Lung (tissue), 11 donors: ENCODE measurements at regions not wholly inside any gene's neighbourhood (a gene's known extent, or its start where the extent isn't known, plus 50 kb on each side); places are given as distances from the start of the nearest gene placed in this dataset.

ENCODE experiments used
- ATAC-seq: fragments of 200-7000 bp; cut with Tn5 transposase; one replicate; pipeline ENCODE4 v1.9.1; 2020; ENCODE audit warnings: moderate number of reproducible peaks; ENCODE audit not compliant: insufficient read depth, low FRiP score
- DNase-seq, 3 donors: peaks; one replicate each; pipeline ENCODE4 v3.0.0-alpha.2; 2013 to 2017
- H3K27ac ChIP-seq, 2 donors: one replicate each; pipeline ENCODE4 v1.5.1; 2013; ENCODE audit warnings: mild to moderate bottlenecking in 2 of 2, moderate library complexity in 2 of 2, control low read depth in 1 of 2, inconsistent platforms in 1 of 2, low read depth in 1 of 2, low read length in 1 of 2
- H3K27me3 ChIP-seq, 3 donors: one replicate each; pipeline ENCODE4 v1.5.1; 2013; ENCODE audit warnings: low read length in 2 of 3; ENCODE audit not compliant: control insufficient read depth in 3 of 3, insufficient read depth in 3 of 3
- H3K36me3 ChIP-seq, 4 donors: one replicate each; pipeline ENCODE4 v1.5.1; 2013; ENCODE audit warnings: low read length in 4 of 4, mild to moderate bottlenecking in 1 of 4, moderate library complexity in 1 of 4; ENCODE audit not compliant: control insufficient read depth in 4 of 4, insufficient read depth in 4 of 4
- H3K4me1 ChIP-seq, 5 donors: one replicate each; pipeline ENCODE4 v1.5.1; 2013; ENCODE audit warnings: low read length in 5 of 5, mild to moderate bottlenecking in 2 of 5, moderate library complexity in 1 of 5; ENCODE audit not compliant: control insufficient read depth in 5 of 5, insufficient read depth in 5 of 5
- H3K4me3 ChIP-seq: one replicate; pipeline ENCODE4 v1.5.1; 2013; ENCODE audit warnings: mild to moderate bottlenecking, control low read depth, moderate library complexity
- H3K9ac ChIP-seq, 2 donors: one replicate each; pipeline ENCODE4 v1.5.1; 2013; ENCODE audit warnings: low read length in 2 of 2, control low read depth in 1 of 2; ENCODE audit not compliant: insufficient read depth in 1 of 2
- H3K9me3 ChIP-seq, 4 donors: one replicate each; pipeline ENCODE4 v1.5.1; 2013; ENCODE audit warnings: low read length in 3 of 4, mild to moderate bottlenecking in 1 of 4, moderate library complexity in 1 of 4; ENCODE audit not compliant: control insufficient read depth in 4 of 4, insufficient read depth in 3 of 4
- WGBS, 2 donors: extraction: QIAGEN DNeasy Blood & Tissue Kit; methylation state at CpG; one replicate each; pipeline ENCODE4 v1.1.7; 2013; 5-methylcytosine and 5-hydroxymethylcytosine counted together
- TF ChIP-seq, protein P1 (sequence below): IDR thresholded peaks from 2 replicates; pipeline ENCODE4 v1.5.1; 2012; ENCODE audit warnings: mild to moderate bottlenecking; ENCODE audit errors: control extremely low read depth, extremely low read depth
- donor health status: control.
- donor health status: control.
- donor health status: Bipolar disorder and iron deficiency.
- donor health status: healthy.
- donor health status: DM: yes; HTN: yes; CAD: no.

DNA sequence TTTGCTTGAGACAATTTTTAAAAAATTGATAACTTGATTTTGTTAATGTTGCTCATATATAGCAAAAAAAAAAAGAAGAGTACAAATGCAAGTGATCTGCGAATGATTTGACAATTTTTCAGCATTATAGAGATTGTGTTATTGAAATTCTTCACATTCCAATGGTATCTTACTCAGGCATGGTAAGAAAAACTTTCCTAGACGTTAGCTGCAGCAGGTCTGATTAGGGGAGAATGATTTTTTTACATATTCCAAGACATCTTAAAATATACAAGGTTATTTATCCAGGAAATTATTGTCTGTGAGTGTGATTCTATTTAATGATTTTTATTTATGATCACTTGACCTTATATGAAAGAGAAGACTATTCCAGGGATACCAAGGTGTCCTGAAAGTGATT lies 361.9 kb downstream of the MAT2B start:
- no peaks in the 10 kb centered on the region for H3K4me1 ChIP-seq
- H3K9me3 ChIP-seq = no peaks in the 10 kb centered on the region
- H3K9ac ChIP-seq = no peak overlapping the region
- ATAC-seq = no peak
- H3K36me3 ChIP-seq = no peaks in the 10 kb centered on the region
- DNase-seq = no peak
- TF ChIP-seq, protein P1, sequence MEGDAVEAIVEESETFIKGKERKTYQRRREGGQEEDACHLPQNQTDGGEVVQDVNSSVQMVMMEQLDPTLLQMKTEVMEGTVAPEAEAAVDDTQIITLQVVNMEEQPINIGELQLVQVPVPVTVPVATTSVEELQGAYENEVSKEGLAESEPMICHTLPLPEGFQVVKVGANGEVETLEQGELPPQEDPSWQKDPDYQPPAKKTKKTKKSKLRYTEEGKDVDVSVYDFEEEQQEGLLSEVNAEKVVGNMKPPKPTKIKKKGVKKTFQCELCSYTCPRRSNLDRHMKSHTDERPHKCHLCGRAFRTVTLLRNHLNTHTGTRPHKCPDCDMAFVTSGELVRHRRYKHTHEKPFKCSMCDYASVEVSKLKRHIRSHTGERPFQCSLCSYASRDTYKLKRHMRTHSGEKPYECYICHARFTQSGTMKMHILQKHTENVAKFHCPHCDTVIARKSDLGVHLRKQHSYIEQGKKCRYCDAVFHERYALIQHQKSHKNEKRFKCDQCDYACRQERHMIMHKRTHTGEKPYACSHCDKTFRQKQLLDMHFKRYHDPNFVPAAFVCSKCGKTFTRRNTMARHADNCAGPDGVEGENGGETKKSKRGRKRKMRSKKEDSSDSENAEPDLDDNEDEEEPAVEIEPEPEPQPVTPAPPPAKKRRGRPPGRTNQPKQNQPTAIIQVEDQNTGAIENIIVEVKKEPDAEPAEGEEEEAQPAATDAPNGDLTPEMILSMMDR = no peak
- no peak overlapping the region for H3K27ac ChIP-seq
- WGBS, 2 donors = 41 to 66% methylated on average over 2 of the region's 2 CpGs
- H3K4me3 ChIP-seq = no peak overlapping the region
- peaks cover 0 to 2% (median 0%) of the 10 kb centered on the region in 3 donors for H3K27me3 ChIP-seq

- H3K4me3 ChIP-seq = no peak overlapping the region
- no peak for DNase-seq
- ATAC-seq = no peak
- no peaks in the 10 kb centered on the region for H3K9me3 ChIP-seq
- H3K9ac ChIP-seq = no peak overlapping the region
- 28 to 34% methylated on average over 3 of the region's 3 CpGs for WGBS, 2 donors
- no peak overlapping the region for H3K27ac ChIP-seq
- no peaks in the 10 kb centered on the region for H3K4me1 ChIP-seq
- TF ChIP-seq, protein P1 = no peak
- H3K36me3 ChIP-seq = no peaks in the 10 kb centered on the region
- H3K27me3 ChIP-seq = peaks cover 0 to 2% (median 0%) of the 10 kb centered on the region in 3 donors
These were observed 362.3 kb downstream of the MAT2B start for GRCh38 chr5:163867738-163868137.

GRCh38 chr5:163869581-163869980 lies 364.2 kb downstream of the MAT2B start:
- DNase-seq (no peak), ATAC-seq (no peak)
- Histone ChIP-seq H3K9ac (no peak overlapping the region), H3K4me1 (no peaks in the 10 kb centered on the region), H3K4me3 (no peak overlapping the region), H3K36me3 (no peaks in the 10 kb centered on the region), H3K27ac (no peak overlapping the region), H3K27me3 (peaks cover 0 to 2% (median 0%) of the 10 kb centered on the region in 3 donors), H3K9me3 (no peaks in the 10 kb centered on the region)
- WGBS, 2 donors = 81 to 85% methylated on average over 6 of the region's 6 CpGs
- TF ChIP-seq, protein P1 = no peak

GRCh38 chr5:163870441-163870840 lies 365.0 kb downstream of the MAT2B start:
- H3K27me3 ChIP-seq = peaks cover 0 to 2% (median 0%) of the 10 kb centered on the region in 3 donors
- no peak for DNase-seq
- H3K9me3 ChIP-seq = no peaks in the 10 kb centered on the region
- H3K4me3 ChIP-seq = no peak overlapping the region
- no peaks in the 10 kb centered on the region for H3K36me3 ChIP-seq
- no peak overlapping the region for H3K9ac ChIP-seq
- no peak overlapping the region for H3K27ac ChIP-seq
- ATAC-seq = no peak
- no peaks in the 10 kb centered on the region for H3K4me1 ChIP-seq
- TF ChIP-seq, protein P1 = no peak
- 64 to 85% methylated on average over 2 of the region's 2 CpGs for WGBS, 2 donors
